Heart left ventricle (tissue), 13 donors: ENCODE measurements at regions not wholly inside any gene's neighbourhood (a gene's known extent, or its start where the extent isn't known, plus 50 kb on each side); places are given as distances from the start of the nearest gene placed in this dataset.

ENCODE experiments used
- POLR2A ChIP-seq, 2 donors: fragments of 450-650 bp; IDR thresholded peaks; one replicate each; pipeline ENCODE4 v1.6.1; 2017; ENCODE audit warnings: antibody characterized with exemption in 2 of 2, mild to moderate bottlenecking in 2 of 2, moderate library complexity in 2 of 2
- TF ChIP-seq, protein P1 (sequence below), 12 donors: fragments of 200-600 bp; sonication (generic) in 4 of 12; IDR thresholded peaks; one replicate each; pipeline versions ENCODE4 v1.5.0 to v1.8.0; 2018 to 2022; ENCODE audit warnings: antibody characterized with exemption in 12 of 12, mild to moderate bottlenecking in 5 of 12
- donor health status: ischemic (EF 13 %, LVEDD 7.1; RV severe dilation, severe dysfunction).
- donor health status: DM: no; HTN: yes; CAD: no.
- donor health status: DM: no; HTN: no; CAD: no.
- donor health status: ischemic (EF 25% LVEDD 6.9; RV normal size, moderate dysfunction).
- donor health status: ischemic (EF 25% LVEDD 5.7; RV mildly dilated, moderate dysfunction).
- donor health status: ischemic (EF 35%, LVEDD 5.7; RV mildly dilated, moderate dysfunction).
- donor health status: nonischemic (EF 11% LVEDD 7.7; RV severe dilation, severe dysfunction).
- donor health status: DM: yes; HTN: yes; CAD: no.
- donor health status: PGD.
- donor health status: ischemic (EF 29% LVEDD 5.4; RV normal size, mild dysfunction).
- donor health status: nonischemic (EF 23%, LVEDD 6.1; RV moderate dilation, normal function).

DNA sequence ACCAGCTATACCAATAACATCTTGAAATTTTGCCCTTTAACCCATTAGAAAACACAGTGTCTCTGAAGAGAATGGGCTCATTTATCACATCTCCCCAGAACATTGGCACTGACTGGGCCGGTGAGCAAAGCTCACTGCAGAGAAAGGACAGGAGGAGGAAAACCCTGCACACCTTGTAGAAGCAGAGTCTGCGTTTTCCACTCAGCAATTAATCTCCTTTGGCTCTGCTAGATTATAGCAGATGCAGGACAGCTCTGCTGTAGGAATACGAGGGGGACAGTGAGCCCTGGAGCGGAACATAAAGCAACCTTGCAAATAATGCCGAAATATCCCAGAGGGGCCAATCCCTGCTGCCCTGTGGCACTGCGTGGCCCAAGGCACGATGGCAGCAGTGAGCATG, 113.9 kb downstream of the TSN start:
- no peak for TF ChIP-seq POLR2A (IDR thresholded peaks at IDR 0.05)
- TF ChIP-seq, protein P1, sequence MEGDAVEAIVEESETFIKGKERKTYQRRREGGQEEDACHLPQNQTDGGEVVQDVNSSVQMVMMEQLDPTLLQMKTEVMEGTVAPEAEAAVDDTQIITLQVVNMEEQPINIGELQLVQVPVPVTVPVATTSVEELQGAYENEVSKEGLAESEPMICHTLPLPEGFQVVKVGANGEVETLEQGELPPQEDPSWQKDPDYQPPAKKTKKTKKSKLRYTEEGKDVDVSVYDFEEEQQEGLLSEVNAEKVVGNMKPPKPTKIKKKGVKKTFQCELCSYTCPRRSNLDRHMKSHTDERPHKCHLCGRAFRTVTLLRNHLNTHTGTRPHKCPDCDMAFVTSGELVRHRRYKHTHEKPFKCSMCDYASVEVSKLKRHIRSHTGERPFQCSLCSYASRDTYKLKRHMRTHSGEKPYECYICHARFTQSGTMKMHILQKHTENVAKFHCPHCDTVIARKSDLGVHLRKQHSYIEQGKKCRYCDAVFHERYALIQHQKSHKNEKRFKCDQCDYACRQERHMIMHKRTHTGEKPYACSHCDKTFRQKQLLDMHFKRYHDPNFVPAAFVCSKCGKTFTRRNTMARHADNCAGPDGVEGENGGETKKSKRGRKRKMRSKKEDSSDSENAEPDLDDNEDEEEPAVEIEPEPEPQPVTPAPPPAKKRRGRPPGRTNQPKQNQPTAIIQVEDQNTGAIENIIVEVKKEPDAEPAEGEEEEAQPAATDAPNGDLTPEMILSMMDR (IDR thresholded peaks at IDR 0.05) = no peak
